Breast epithelium (tissue), 4 donors: ENCODE measurements at regions not wholly inside any gene's neighbourhood (a gene's known extent, or its start where the extent isn't known, plus 50 kb on each side); places are given as distances from the start of the nearest gene placed in this dataset.

Source experiments
- DNase-seq, 2 donors: peaks; one replicate each; pipeline ENCODE4 v3.0.0-alpha.2; 2019; ENCODE audit warnings: low spot score in 2 of 2
- H3K27ac ChIP-seq, 2 donors: fragments of 200-600 bp; sonication (generic) in 1 of 2; one replicate each; pipeline ENCODE4 v1.5.1; 2016 to 2019; ENCODE audit warnings: mild to moderate bottlenecking in 1 of 2
- H3K27me3 ChIP-seq, 2 donors: fragments of 200-600 bp; sonication (generic) in 1 of 2; one replicate each; pipeline versions ENCODE4 v1.5.1 to v1.6.0; 2017 to 2019; ENCODE audit warnings: control low read depth in 1 of 2, mild to moderate bottlenecking in 1 of 2
- H3K36me3 ChIP-seq: fragments of 200-600 bp; one replicate; pipeline ENCODE4 v1.5.1; 2019
- H3K4me1 ChIP-seq, 2 donors: fragments of 200-600 bp; sonication (generic); one replicate each; pipeline ENCODE4 v1.5.1; 2016 to 2019; ENCODE audit warnings: control low read depth in 1 of 2
- H3K4me3 ChIP-seq, 3 donors: fragments of 200-600 bp; sonication (generic); 1 replicate in 2 of 3; 2 replicates in 1 of 3; pipeline ENCODE4 v1.5.1; 2016 to 2019; ENCODE audit warnings: mild to moderate bottlenecking in 3 of 3, moderate library complexity in 2 of 3
- H3K9me3 ChIP-seq, 2 donors: fragments of 200-600 bp; sonication (generic) in 1 of 2; one replicate each; pipeline ENCODE4 v1.5.1; 2016 to 2019; ENCODE audit warnings: control low read depth in 1 of 2
- POLR2A ChIP-seq: fragments of 450-650 bp; IDR thresholded peaks from one replicate; pipeline ENCODE4 v1.6.1; 2016; ENCODE audit warnings: antibody characterized with exemption, mild to moderate bottlenecking, moderate library complexity
- POLR2AphosphoS5 ChIP-seq, 3 donors: sonication (generic); formaldehyde crosslinking; IDR thresholded peaks; one replicate each; pipeline ENCODE4 v1.6.1; 2017; ENCODE audit warnings: antibody characterized with exemption in 3 of 3
- intact Hi-C: fragments of 100-400 bp; cut with DNase I; formaldehyde crosslinking; loops from one replicate; pipeline ENCODE4 v1.15.1; 2023; ENCODE audit warnings: low total_unique reads
- TF ChIP-seq, protein P1 (sequence below), 3 donors: fragments of 450-650 bp; IDR thresholded peaks; one replicate each; pipeline ENCODE4 v1.5.1; 2016 to 2017; ENCODE audit warnings: antibody characterized with exemption in 3 of 3, mild to moderate bottlenecking in 3 of 3, moderate library complexity in 3 of 3

- no peak for DNase-seq
- intact Hi-C loops: no loop called here
- H3K36me3 ChIP-seq: no peaks in the 10 kb centered on the region
- no peaks in the 10 kb centered on the region for H3K4me1 ChIP-seq
- H3K27ac ChIP-seq: no peak overlapping the region
- H3K27me3 ChIP-seq: no peaks in the 10 kb centered on the region
- no peaks in the 10 kb centered on the region for H3K9me3 ChIP-seq
- no peak overlapping the region for H3K4me3 ChIP-seq
- TF ChIP-seq POLR2A: no peak
- TF ChIP-seq, protein P1, sequence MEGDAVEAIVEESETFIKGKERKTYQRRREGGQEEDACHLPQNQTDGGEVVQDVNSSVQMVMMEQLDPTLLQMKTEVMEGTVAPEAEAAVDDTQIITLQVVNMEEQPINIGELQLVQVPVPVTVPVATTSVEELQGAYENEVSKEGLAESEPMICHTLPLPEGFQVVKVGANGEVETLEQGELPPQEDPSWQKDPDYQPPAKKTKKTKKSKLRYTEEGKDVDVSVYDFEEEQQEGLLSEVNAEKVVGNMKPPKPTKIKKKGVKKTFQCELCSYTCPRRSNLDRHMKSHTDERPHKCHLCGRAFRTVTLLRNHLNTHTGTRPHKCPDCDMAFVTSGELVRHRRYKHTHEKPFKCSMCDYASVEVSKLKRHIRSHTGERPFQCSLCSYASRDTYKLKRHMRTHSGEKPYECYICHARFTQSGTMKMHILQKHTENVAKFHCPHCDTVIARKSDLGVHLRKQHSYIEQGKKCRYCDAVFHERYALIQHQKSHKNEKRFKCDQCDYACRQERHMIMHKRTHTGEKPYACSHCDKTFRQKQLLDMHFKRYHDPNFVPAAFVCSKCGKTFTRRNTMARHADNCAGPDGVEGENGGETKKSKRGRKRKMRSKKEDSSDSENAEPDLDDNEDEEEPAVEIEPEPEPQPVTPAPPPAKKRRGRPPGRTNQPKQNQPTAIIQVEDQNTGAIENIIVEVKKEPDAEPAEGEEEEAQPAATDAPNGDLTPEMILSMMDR (IDR thresholded peaks at IDR 0.05): no peak
- TF ChIP-seq POLR2AphosphoS5 (IDR thresholded peaks at IDR 0.05): no peak
Measured at GRCh38 chr4:126358041-126358440, 1043.3 kb downstream of the FAT4 start.

DNA sequence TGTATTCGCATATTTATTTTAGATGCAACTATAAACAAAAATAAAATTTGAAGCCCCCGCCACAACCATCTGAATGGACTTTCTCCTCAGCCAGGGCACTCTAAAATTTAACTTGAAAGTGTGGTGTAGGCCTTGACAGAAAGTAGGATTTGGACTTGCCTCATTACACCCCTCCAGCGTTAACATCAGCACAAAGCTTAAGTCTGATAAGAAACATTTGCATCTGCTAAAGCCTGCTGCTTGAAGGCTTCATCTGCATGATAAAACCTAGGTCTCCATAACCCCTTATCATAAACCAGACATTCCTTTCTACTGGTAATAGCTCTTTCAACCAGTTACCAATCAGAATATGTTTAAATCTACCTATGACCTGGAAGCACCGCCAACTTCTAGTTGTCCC lies 1046.5 kb downstream of the FAT4 start:
- TF ChIP-seq, protein P1 (IDR thresholded peaks at IDR 0.05): no peak
- TF ChIP-seq POLR2A: no peak
- Histone ChIP-seq H3K27ac (no peak overlapping the region), H3K4me3 (no peak overlapping the region), H3K36me3 (no peaks in the 10 kb centered on the region), H3K27me3 (no peaks in the 10 kb centered on the region), H3K9me3 (no peaks in the 10 kb centered on the region), H3K4me1 (no peaks in the 10 kb centered on the region)
- no peak for DNase-seq
- intact Hi-C loops: no loop called here

DNA sequence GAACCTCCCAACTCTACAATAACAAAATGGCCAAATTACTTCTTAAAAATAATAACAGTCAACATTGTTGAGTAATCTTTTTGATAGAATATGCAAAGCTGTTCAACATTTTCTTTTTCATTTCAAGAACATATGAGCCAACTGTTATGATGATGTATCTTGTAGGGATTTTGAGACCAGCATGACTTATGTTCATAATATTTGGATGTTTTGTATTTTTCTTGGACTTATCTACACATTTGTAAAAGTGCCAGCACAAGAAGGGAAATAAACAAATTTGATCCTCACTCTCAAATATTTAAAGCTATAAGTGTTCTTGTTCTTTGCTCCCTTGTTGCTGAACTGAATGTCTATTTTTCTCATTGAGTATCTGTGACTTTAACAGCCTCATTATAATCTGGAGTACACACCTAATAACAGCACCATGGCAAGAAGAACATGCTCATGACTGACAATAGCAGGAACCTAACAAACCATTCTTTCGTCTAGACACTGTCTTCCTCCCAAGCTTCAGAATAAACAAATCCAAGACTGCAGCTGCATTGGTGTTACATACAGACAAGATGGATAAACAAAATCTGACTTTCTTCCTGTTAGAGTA lies 1049.7 kb downstream of the FAT4 start:
- DNase-seq: no peak
- Histone ChIP-seq H3K4me3 (no peak overlapping the region), H3K9me3 (no peaks in the 10 kb centered on the region), H3K36me3 (no peaks in the 10 kb centered on the region), H3K4me1 (no peaks in the 10 kb centered on the region), H3K27me3 (no peaks in the 10 kb centered on the region), H3K27ac (no peak overlapping the region)
- intact Hi-C loops: no loop called here
- TF ChIP-seq, protein P1 (IDR thresholded peaks at IDR 0.05): no peak
- TF ChIP-seq POLR2AphosphoS5 (IDR thresholded peaks at IDR 0.05): no peak
- no peak for TF ChIP-seq POLR2A

- intact Hi-C loops: no loop called here
- TF ChIP-seq POLR2AphosphoS5 (IDR thresholded peaks at IDR 0.05) (no peak), POLR2A (no peak)
- TF ChIP-seq, protein P1 (IDR thresholded peaks at IDR 0.05): no peak
- DNase-seq: no peak
- Histone ChIP-seq H3K36me3 (no peaks in the 10 kb centered on the region), H3K4me1 (no peaks in the 10 kb centered on the region), H3K27me3 (no peaks in the 10 kb centered on the region), H3K9me3 (no peaks in the 10 kb centered on the region), H3K4me3 (no peak overlapping the region), H3K27ac (no peak overlapping the region)
Measured at GRCh38 chr4:126369076-126369475, 1054.3 kb downstream of the FAT4 start.

DNA sequence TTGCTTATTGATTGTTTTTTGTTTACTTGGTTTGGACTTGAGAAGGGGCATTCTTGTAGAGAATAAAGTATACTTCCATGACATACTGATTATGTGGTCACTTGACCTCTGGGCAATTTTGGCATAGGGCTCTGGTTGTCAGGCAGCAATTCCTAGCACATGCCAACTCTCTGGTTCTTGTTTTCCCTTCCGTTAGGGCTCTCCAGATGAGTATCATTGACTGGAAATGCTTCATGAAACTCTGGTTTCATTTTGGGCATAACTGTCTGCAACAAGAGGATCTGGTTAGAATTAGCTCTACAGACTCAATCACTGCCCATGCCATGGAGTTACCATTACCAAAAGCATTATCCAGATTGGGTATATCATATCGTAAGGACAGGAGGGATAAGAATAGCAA lies 1057.9 kb downstream of the FAT4 start:
- Histone ChIP-seq H3K27ac (no peak overlapping the region), H3K4me1 (no peaks in the 10 kb centered on the region), H3K9me3 (no peaks in the 10 kb centered on the region), H3K27me3 (no peaks in the 10 kb centered on the region), H3K36me3 (no peaks in the 10 kb centered on the region), H3K4me3 (no peak overlapping the region)
- TF ChIP-seq, protein P1 (IDR thresholded peaks at IDR 0.05): no peak
- TF ChIP-seq POLR2AphosphoS5 (IDR thresholded peaks at IDR 0.05) (no peak), POLR2A (no peak)
- intact Hi-C loops: no loop called here
- DNase-seq: no peak
